Endothelial cell of umbilical vein (primary cell): ENCODE measurements at regions not wholly inside any gene's neighbourhood (a gene's known extent, or its start where the extent isn't known, plus 50 kb on each side); places are given as distances from the start of the nearest gene placed in this dataset.

Source experiments
- BruUV-seq: library from RNA; stranded (reverse); fragments of 400-500 nt; replicated peaks from 2 replicates; lab custom pipeline; 2021; lab: Mats Ljungman, UMichigan
- CTCF ChIA-PET: fragments of 300-600, 350-600 bp; sonication (Branson Sonifier 250); formaldehyde crosslinking; loops from one replicate; lab custom pipeline; 2021; ENCODE audit warnings: antibody characterized with exemption, inconsistent platforms; lab: Charles Lee
- POLR2A ChIA-PET: fragments of 300-600, 350-600 bp; sonication (Branson Sonifier 250); formaldehyde crosslinking; loops from one replicate; lab custom pipeline; 2021; ENCODE audit warnings: antibody characterized with exemption, inconsistent platforms; lab: Charles Lee
- DNase-seq: peaks from one replicate; pipeline ENCODE4 v3.0.0-alpha.2; 2011; ENCODE audit warnings: low read depth, low spot score
- FAIRE-seq: peaks from 2 replicates; lab custom pipeline; 2011; peaks lifted over from hg19 to GRCh38; lab: Jason Lieb, UNC
- H2AFZ ChIP-seq: 2 replicates; pipeline ENCODE4 v1.6.0; 2012; ENCODE audit warnings: low read depth, low read length, control low read depth, inconsistent platforms
- H3K27ac ChIP-seq: 2 replicates; pipeline ENCODE4 v1.5.1; 2011; ENCODE audit warnings: low read depth, mild to moderate bottlenecking, control low read depth, low read length, moderate library complexity; ENCODE audit not compliant: insufficient read depth
- H3K27me3 ChIP-seq, 2 experiments: 2 replicates each; pipeline versions ENCODE4 v1.6.0 to v1.6.1; 2011; ENCODE audit warnings: low read length in 2 of 2, mixed read lengths in 1 of 2; ENCODE audit not compliant: control insufficient read depth in 2 of 2, insufficient read depth in 2 of 2
- H3K36me3 ChIP-seq, 2 experiments: 2 replicates in 1 of 2; 3 replicates in 1 of 2; pipeline ENCODE4 v1.5.1; 2011; ENCODE audit warnings: low read length in 2 of 2, mild to moderate bottlenecking in 1 of 2, moderate library complexity in 1 of 2; ENCODE audit not compliant: control insufficient read depth in 2 of 2, insufficient read depth in 2 of 2; ENCODE audit errors: extremely low read depth in 1 of 2
- H3K4me1 ChIP-seq: 3 replicates; pipeline ENCODE4 v1.5.1; 2011; ENCODE audit warnings: mild to moderate bottlenecking, low read length; ENCODE audit not compliant: control insufficient read depth, insufficient read depth; ENCODE audit errors: extremely low read depth
- H3K4me2 ChIP-seq: 2 replicates; pipeline ENCODE4 v1.6.1; 2011; ENCODE audit warnings: low read length, control low read depth, mixed read lengths; ENCODE audit not compliant: insufficient read depth
- H3K4me3 ChIP-seq, 3 experiments: fragments of 200-600 bp in 1 of 3; sonication (generic), shearing (Covaris generic) in 1 of 3; replicated peaks in 1 of 3; 2 replicates each; pipeline ENCODE4 v1.5.1; 2011 to 2016; ENCODE audit warnings: control low read depth in 3 of 3, low read length in 3 of 3, mild to moderate bottlenecking in 2 of 3, inconsistent platforms in 1 of 3, low read depth in 1 of 3, moderate library complexity in 1 of 3; ENCODE audit not compliant: insufficient read depth in 1 of 3
- H3K79me2 ChIP-seq: 2 replicates; pipeline ENCODE4 v1.6.0; 2012; ENCODE audit warnings: low read length, inconsistent platforms; ENCODE audit not compliant: control insufficient read depth, insufficient read depth
- H3K9ac ChIP-seq: replicated peaks from 2 replicates; pipeline ENCODE3; 2011; ENCODE audit warnings: low read length, control low read depth; ENCODE audit not compliant: insufficient read depth; ENCODE audit errors: extremely low read depth
- H3K9me1 ChIP-seq: replicated peaks from 3 replicates; pipeline ENCODE4 v1.6.0; 2011; ENCODE audit warnings: mild to moderate bottlenecking, low read length; ENCODE audit not compliant: control insufficient read depth, insufficient read depth; ENCODE audit errors: extremely low read depth
- H3K9me3 ChIP-seq: replicated peaks from 2 replicates; pipeline ENCODE4 v1.5.1; 2012; ENCODE audit warnings: low read length, inconsistent platforms; ENCODE audit not compliant: control insufficient read depth, insufficient read depth
- H4K20me1 ChIP-seq: replicated peaks from 2 replicates; pipeline ENCODE3; 2011; ENCODE audit warnings: mild to moderate bottlenecking, low read length; ENCODE audit not compliant: control insufficient read depth, insufficient read depth; ENCODE audit errors: extremely low read depth
- CTCF ChIP-seq, 2 donors: IDR thresholded peaks; 1 replicate in 1 of 2; 2 replicates in 1 of 2; pipeline ENCODE4 v1.5.1; 2011; ENCODE audit warnings: low read length in 2 of 2, mild to moderate bottlenecking in 2 of 2, moderate library complexity in 2 of 2, control low read depth in 1 of 2, inconsistent platforms in 1 of 2, low read depth in 1 of 2; ENCODE audit not compliant: insufficient read depth in 1 of 2; ENCODE audit errors: extremely low read depth in 1 of 2
- EZH2 ChIP-seq: IDR thresholded peaks from 2 replicates; pipeline ENCODE4 v1.6.1; 2012; ENCODE audit warnings: borderline replicate concordance, low read depth, mild to moderate bottlenecking, moderate library complexity, low read length, inconsistent platforms; ENCODE audit not compliant: severe bottlenecking
- FOS ChIP-seq: IDR thresholded peaks from 2 replicates; pipeline ENCODE4 v1.6.1; 2011; ENCODE audit warnings: mild to moderate bottlenecking, low read length, moderate library complexity, borderline replicate concordance; ENCODE audit not compliant: insufficient read depth
- GATA2 ChIP-seq: IDR thresholded peaks from 2 replicates; pipeline ENCODE4 v1.7.0; 2011; ENCODE audit warnings: low read depth, mild to moderate bottlenecking, moderate library complexity, mixed read lengths, low read length; ENCODE audit not compliant: insufficient read length, insufficient read depth
- JUN ChIP-seq: IDR thresholded peaks from 2 replicates; pipeline ENCODE4 v1.6.1; 2011; ENCODE audit warnings: borderline replicate concordance, low read depth; ENCODE audit not compliant: insufficient read length, insufficient read depth
- MYC ChIP-seq: IDR thresholded peaks from one replicate; pipeline ENCODE4 v1.6.1; 2011; ENCODE audit warnings: mild to moderate bottlenecking, low read depth, low read length
- POLR2A ChIP-seq: IDR thresholded peaks from 2 replicates; pipeline ENCODE4 v1.6.1; 2012; ENCODE audit warnings: low read depth, mild to moderate bottlenecking, control low read depth, low read length
- POLR2AphosphoS5 ChIP-seq: IDR thresholded peaks from 2 replicates; pipeline ENCODE4 v1.6.1; 2012; ENCODE audit warnings: low read depth, mild to moderate bottlenecking, control low read depth, low read length, moderate library complexity; ENCODE audit not compliant: insufficient read depth
- dilution Hi-C: fragments of 300-500 bp; cut with MboI; formaldehyde crosslinking; loops from one replicate; pipeline ENCODE4 v1.15.0; 2019; ENCODE audit warnings: low sequenced_read_pairs; ENCODE audit not compliant: extremely low pct_ligation_motif_present
- intact Hi-C: fragments of 100-400 bp; cut with micrococcal nuclease; formaldehyde crosslinking; loops from one replicate; pipeline ENCODE4 v1.10.0; 2022
- TF ChIP-seq, protein P1 (sequence below): IDR thresholded peaks from 2 replicates; pipeline ENCODE4 v1.6.1; 2011; ENCODE audit not compliant: insufficient read depth, insufficient read length

- ChIA-PET POLR2A (no interaction called here), CTCF (no interaction called here)
- H3K9me1 ChIP-seq = no peaks in the 10 kb centered on the region
- H3K4me2 ChIP-seq = no peak overlapping the region
- DNase-seq (no peak), FAIRE-seq (no peak)
- dilution Hi-C loops (no loop called here), intact Hi-C loops (no loop called here)
- TF ChIP-seq POLR2A (no peak), CTCF (IDR thresholded peaks at IDR 0.05; ENCODE audit: extremely low read depth in 1 of 2, insufficient read depth in 1 of 2, low read depth in 1 of 2, low read length in 2 of 2) (no peak), GATA2 (no peak), MYC (no peak)
- TF ChIP-seq, protein P1, sequence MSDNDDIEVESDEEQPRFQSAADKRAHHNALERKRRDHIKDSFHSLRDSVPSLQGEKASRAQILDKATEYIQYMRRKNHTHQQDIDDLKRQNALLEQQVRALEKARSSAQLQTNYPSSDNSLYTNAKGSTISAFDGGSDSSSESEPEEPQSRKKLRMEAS = no peak
- no TSS peak for BruUV-seq
- H3K36me3 ChIP-seq = no peaks in the 10 kb centered on the region
- no peak overlapping the region for H3K4me3 ChIP-seq
- H2AFZ ChIP-seq = no peak overlapping the region
- H3K9me3 ChIP-seq = no peaks in the 10 kb centered on the region
- no peak overlapping the region for H3K9ac ChIP-seq
- H4K20me1 ChIP-seq = no peaks in the 10 kb centered on the region
- H3K27me3 ChIP-seq = no peaks in the 10 kb centered on the region
- H3K27ac ChIP-seq = no peak overlapping the region
- H3K4me1 ChIP-seq = no peaks in the 10 kb centered on the region
- H3K79me2 ChIP-seq = no peaks in the 10 kb centered on the region
Observed at GRCh38 chr14:27916326-27916725, 850.3 kb upstream of the FOXG1 start.

GRCh38 chr14:27917896-27918295 is 848.7 kb upstream of the FOXG1 start:
- Histone ChIP-seq H3K4me3 (no peak overlapping the region), H3K36me3 (no peaks in the 10 kb centered on the region), H3K9me3 (no peaks in the 10 kb centered on the region), H3K27ac (no peak overlapping the region), H3K4me2 (no peak overlapping the region), H3K4me1 (no peaks in the 10 kb centered on the region), H3K9me1 (no peaks in the 10 kb centered on the region), H3K9ac (no peak overlapping the region), H3K79me2 (no peaks in the 10 kb centered on the region), H4K20me1 (no peaks in the 10 kb centered on the region), H3K27me3 (no peaks in the 10 kb centered on the region), H2AFZ (no peak overlapping the region)
- intact Hi-C loops (no loop called here), dilution Hi-C loops (no loop called here)
- POLR2A ChIA-PET = no interaction called here
- FAIRE-seq (no peak), DNase-seq (no peak)
- TF ChIP-seq POLR2A (no peak), EZH2 (no peak), CTCF (IDR thresholded peaks at IDR 0.05; ENCODE audit: extremely low read depth in 1 of 2, insufficient read depth in 1 of 2, low read depth in 1 of 2, low read length in 2 of 2) (no peak), FOS (no peak), GATA2 (no peak), POLR2AphosphoS5 (no peak), JUN (no peak), MYC (no peak)
- TF ChIP-seq, protein P1 = no peak
- CTCF ChIA-PET = no interaction called here
- BruUV-seq = no TSS peak
